Kidney capillary endothelial cell (primary cell): ENCODE measurements at regions not wholly inside any gene's neighbourhood (a gene's known extent, or its start where the extent isn't known, plus 50 kb on each side); places are given as distances from the start of the nearest gene placed in this dataset.
"Not testable (repeated sequence)": the region's sequence is repeated elsewhere in the genome, so short reads cannot be mapped to it uniquely, and the experiment has no call there.

Experiments
- DNase-seq: peaks from one replicate; pipeline ENCODE4 v3.0.0-alpha.2; 2018; ENCODE audit warnings: low spot score

DNA sequence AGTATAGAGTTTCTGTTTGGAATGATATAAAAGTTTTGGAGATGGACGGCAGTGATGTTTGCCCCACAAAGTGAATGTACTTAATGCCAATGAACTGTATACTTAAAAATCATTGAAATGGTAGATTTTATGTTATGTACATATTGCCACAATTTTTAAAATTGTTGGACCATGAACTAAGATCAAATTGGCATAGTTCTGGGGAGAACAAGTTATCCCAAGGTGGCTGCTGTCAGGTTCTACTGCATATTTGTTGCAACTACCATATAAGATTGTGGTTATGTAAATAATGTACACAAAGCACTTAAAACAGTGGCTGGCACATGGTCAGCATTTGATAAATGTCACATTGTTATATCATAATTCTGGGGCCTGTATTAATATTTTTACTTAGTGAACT is 466.4 kb downstream of the SIPA1L2 start:
- no peak for DNase-seq

- no peak for DNase-seq
These were observed 467.9 kb downstream of the SIPA1L2 start for GRCh38 chr1:232162001-232162400.

- DNase-seq, result not testable (repeated sequence)
These were observed 471.4 kb downstream of the SIPA1L2 start for GRCh38 chr1:232158558-232158957.

DNA sequence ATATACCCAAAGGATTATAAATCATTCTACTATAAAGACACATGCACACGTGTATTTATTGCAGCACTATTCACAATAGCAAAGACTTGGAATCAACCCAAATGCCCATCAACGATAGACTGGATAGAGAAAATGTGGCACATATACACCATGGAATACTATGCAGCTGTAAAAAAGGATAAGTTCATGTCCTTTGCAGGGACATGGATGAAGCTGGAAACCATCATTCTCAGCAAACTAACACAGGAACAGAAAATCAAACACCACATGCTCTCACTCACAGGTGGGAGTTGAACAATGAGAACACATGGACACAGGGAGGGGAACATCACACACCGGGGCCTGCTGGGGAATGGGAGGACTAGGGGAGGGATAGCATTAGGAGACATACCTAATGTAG is 473.9 kb downstream of the SIPA1L2 start:
- DNase-seq, result not testable (repeated sequence)

DNA sequence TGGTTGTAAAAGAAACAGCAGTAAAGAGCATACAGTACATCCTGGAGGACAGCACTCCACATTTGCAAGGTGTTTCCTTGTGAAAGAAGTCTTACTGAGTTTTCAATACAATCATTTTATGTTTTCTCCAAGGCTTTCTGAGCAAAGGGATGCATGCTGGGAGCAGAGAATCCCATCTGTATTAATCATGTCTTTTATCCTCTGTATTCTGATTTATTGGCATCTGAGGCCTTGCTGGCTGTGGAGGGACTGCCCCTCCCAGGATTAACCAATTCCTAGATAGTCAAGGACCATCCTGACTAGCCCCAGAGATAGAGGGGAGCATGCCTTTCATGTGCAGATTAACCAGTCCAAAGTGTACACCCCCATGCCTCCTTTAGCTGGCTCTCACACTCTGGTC is 476.3 kb downstream of the SIPA1L2 start:
- no peak for DNase-seq

- DNase-seq, result peak; percentile 56
These were observed 479.0 kb downstream of the SIPA1L2 start for GRCh38 chr1:232150770-232151548.

- peak; percentile 78 for DNase-seq
These were observed 480.4 kb downstream of the SIPA1L2 start for GRCh38 chr1:232149287-232150201.

DNA sequence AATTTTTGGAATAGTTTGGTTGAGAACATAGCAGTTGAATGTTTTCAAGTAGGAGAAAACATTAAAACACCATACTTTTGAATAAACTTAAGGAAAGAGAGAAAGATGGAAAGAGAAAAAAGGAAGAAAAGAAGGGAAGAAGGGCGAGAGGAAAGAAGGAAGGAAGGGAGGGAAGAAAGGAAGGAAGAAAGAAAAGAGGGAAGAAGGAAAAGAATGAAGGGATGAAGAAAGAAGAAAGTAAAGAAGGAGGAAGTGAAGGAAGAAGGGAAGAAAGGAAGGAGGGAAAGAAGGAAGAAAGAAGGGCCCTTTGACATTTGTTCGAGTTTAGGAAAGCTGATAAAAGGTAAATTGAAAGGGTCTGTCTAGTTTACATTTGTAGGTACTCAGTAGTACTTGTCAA is 482.7 kb downstream of the SIPA1L2 start:
- DNase-seq, result no peak

- no peak for DNase-seq
These were observed 483.4 kb downstream of the SIPA1L2 start for GRCh38 chr1:232146514-232146913.

- DNase-seq, result no peak
These were observed 484.2 kb downstream of the SIPA1L2 start for GRCh38 chr1:232145768-232146167.

DNA sequence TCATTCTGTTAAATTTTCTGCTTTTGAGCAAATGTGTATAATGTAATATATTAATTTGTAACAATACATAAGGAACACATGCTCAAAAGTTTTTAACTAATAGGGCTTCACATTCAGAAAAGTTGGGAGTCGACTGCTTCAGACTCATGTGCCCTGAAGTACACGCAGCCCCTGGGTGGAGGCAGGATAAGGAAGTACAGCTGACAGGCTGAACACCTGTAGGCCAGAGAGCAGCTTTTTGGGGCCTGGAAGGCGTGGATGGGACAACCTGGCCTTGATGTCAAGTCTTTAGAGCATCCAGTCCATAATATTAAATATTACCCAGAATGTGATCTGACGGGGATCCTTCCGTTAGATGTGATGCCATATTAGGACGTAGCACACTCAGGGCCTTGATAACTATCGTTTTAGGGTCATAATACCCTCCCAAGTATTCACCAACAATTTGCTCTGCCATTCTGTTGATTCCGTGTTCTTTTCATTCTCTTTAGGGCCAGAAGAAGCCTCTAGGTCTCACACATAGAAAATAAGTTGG is 485.2 kb downstream of the SIPA1L2 start:
- DNase-seq, result no peak

GRCh38 chr1:232143315-232143886 is 486.5 kb downstream of the SIPA1L2 start:
- no peak for DNase-seq

DNA sequence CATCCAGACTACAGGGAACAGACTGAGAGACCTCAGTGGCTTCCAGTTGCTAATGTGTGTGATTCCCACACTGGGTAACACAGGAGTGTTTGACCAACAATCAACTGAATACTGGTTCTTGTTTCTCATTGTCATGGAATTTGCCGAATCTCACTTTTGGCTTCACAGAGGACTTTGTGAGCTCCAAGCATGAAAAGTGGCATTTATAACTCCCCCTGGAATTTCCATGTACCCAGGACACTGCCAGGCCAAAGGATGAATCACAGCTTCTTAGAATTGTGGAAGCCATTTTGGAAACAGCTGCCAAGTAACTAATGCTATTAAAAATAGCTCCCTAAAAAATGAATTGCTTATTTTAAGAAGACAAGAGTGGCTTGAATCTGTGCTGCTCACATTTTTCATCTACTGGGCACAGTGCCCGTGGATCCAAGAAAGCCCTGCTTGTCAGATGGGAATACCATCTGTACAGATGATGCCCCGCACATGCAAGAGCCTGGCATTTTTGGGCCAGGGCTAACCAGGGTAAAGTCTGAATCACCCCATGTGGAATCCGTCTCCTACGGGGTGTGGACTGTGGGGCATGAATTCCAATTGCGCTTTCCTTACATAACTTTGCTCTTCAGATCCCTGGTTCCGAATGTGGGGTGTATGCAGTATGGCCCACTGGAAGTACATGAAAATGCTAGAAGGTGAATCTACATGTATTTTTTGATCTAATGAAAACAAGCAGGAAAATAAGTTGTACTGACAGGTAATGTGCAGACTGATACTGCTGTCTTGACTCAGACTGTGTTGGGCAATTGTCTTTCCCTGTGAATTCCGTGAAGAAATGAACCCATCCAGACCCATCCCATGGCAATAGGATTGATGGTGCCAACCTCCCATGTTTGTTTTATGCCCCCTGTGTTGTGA is 487.3 kb downstream of the SIPA1L2 start:
- peak; percentile 55 for DNase-seq

GRCh38 chr1:232141167-232141448 is 488.8 kb downstream of the SIPA1L2 start:
- not testable (repeated sequence) for DNase-seq

- no peak for DNase-seq
These were observed 489.3 kb downstream of the SIPA1L2 start for GRCh38 chr1:232140419-232141166.

GRCh38 chr1:232139444-232139843 is 490.5 kb downstream of the SIPA1L2 start:
- DNase-seq, result no peak

DNA sequence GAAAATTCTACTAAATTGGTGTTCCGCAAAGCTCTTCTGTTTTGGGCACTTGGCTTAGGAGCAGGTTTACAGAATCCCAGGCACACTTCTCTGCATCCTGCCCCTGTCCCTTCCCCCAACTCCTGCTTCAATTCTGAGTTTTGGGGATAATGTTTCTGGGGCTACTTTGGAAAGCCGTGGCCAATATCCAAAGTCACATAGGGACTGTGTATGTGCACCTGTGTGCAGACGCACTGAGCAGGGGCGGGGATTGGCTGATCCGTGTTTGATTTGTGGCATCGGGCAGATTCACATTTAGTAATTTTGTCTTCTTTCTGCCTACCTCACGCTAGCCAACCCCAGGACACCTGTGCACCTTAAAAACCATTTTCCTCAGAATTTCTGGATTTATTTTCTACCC is 491.9 kb downstream of the SIPA1L2 start:
- no peak for DNase-seq

GRCh38 chr1:232137066-232137465 is 492.9 kb downstream of the SIPA1L2 start:
- DNase-seq, result no peak

DNA sequence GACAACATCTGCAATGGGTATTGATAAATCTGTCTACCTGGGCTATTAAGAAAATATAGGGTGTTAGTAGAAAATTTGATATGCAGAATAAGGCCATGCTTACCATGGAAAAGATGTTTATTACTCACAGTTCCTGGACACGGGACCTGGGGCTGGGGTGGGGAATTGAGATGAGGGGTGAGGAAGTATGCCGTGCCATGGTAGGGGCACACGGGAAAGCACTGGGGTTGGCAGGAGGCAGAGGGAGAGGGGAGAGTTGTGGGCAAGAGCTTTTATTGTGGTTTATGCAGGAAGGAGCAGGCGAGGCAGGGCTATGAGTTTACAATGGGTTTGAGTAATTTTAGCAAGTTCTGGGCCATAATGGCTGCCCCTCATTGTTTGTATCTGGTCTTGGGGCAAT is 493.8 kb downstream of the SIPA1L2 start:
- DNase-seq, result no peak

- DNase-seq, result no peak
These were observed 495.6 kb downstream of the SIPA1L2 start for GRCh38 chr1:232134365-232134764.

GRCh38 chr1:232132572-232132971 is 497.4 kb downstream of the SIPA1L2 start:
- no peak for DNase-seq
